ENCODE measurements at regions not wholly inside any gene's neighbourhood (a gene's known extent, or its start where the extent isn't known, plus 50 kb on each side); places are given as distances from the start of the nearest gene placed in this dataset.

GRCh38 chr2:145481334-145481922, 961.5 kb upstream of the ZEB2 start:
- Histone ChIP-seq H3K4ac (ENCODE audit: low read depth, low read length) (no peak overlapping the region), H2AK5ac (ENCODE audit: insufficient read length, low read length) (no peak overlapping the region), H3K18ac (ENCODE audit: insufficient read length, low read depth, low read length) (no peak overlapping the region), H3K56ac (ENCODE audit: insufficient read length, low read depth, low read length) (no peak overlapping the region), H4K5ac (ENCODE audit: insufficient read length, low read depth, low read length) (no peak overlapping the region), H3K79me2 (ENCODE audit: insufficient read depth, low read length) (no peaks in the 10 kb centered on the region), H3K79me1 (ENCODE audit: insufficient read depth, low read depth, low read length, poor library complexity, severe bottlenecking) (no peaks in the 10 kb centered on the region), H3K23ac (ENCODE audit: insufficient read length, low read depth, low read length) (no peak overlapping the region), H4K8ac (replicated peaks; ENCODE audit: insufficient read length, low read depth, low read length) (no peak overlapping the region), H3K14ac (ENCODE audit: insufficient read depth, low read length) (no peak overlapping the region), H4K20me1 (ENCODE audit: control insufficient read depth, insufficient read depth, insufficient read length) (no peaks in the 10 kb centered on the region), H3K4me2 (ENCODE audit: insufficient read depth, insufficient read length, low read length) (no peak overlapping the region), H2BK12ac (ENCODE audit: insufficient read length, low read depth, low read length) (no peak overlapping the region), H2BK15ac (ENCODE audit: low read depth, low read length) (no peak overlapping the region), H4K91ac (ENCODE audit: insufficient read length, low read depth, low read length) (no peak overlapping the region), H2AFZ (ENCODE audit: low read length) (no peak overlapping the region), H3K4me1 (ENCODE audit: insufficient read depth, low read length) (no peaks in the 10 kb centered on the region), H3T11ph (ENCODE audit: low read length) (no peak overlapping the region), H3K9me3 (ENCODE audit: control insufficient read depth, low read depth, low read length) (no peaks in the 10 kb centered on the region), H2BK20ac (ENCODE audit: low read depth, low read length, poor library complexity, severe bottlenecking) (no peak overlapping the region), H2BK120ac (ENCODE audit: low read depth, low read length, poor library complexity, severe bottlenecking) (no peak overlapping the region), H3K9ac (ENCODE audit: extremely low read depth, insufficient read length, low read length) (no peak overlapping the region), H3K23me2 (ENCODE audit: insufficient read length, low read depth, low read length, poor library complexity, severe bottlenecking) (no peaks in the 10 kb centered on the region), H3K27ac (ENCODE audit: insufficient read length, low read depth, low read length) (no peak overlapping the region), H3K27me3 (ENCODE audit: insufficient read depth, low read length) (no peaks in the 10 kb centered on the region), H2BK5ac (ENCODE audit: insufficient read length, low read length) (no peak overlapping the region)
- no peak for DNase-seq
- Mint-ChIP-seq H3K27ac (no peak overlapping the region), H3K36me3 (ENCODE audit: insufficient read depth in 1 of 3, low read depth in 3 of 3) (no peaks in the 10 kb centered on the region), H3K27me3 (ENCODE audit: low read depth) (no peaks in the 10 kb centered on the region), H3K9me3 (no peaks in the 10 kb centered on the region), H3K4me3 (no peak overlapping the region), H3K4me1 (no peaks in the 10 kb centered on the region)
- TF ChIP-seq CTCF (conservative IDR thresholded peaks at IDR 0.05) = no peak
